SJSA1 (cell line): ENCODE measurements at regions not wholly inside any gene's neighbourhood (a gene's known extent, or its start where the extent isn't known, plus 50 kb on each side); places are given as distances from the start of the nearest gene placed in this dataset.

Experiments
- DNase-seq, 2 experiments: peaks; one replicate each; pipeline ENCODE4 v3.0.0-alpha.2; 2015 to 2020; ENCODE audit warnings: low spot score in 2 of 2, low read depth in 1 of 2
- H3K27ac ChIP-seq: fragments of 250-450 bp; sonication (Bioruptor Pico); 2 replicates; pipeline ENCODE4 v1.5.1; 2020; ENCODE audit warnings: mild to moderate bottlenecking, moderate library complexity
- H3K27me3 ChIP-seq: fragments of 250-450 bp; sonication (Bioruptor Pico); replicated peaks from 2 replicates; pipeline ENCODE4 v1.5.1; 2020; ENCODE audit warnings: mild to moderate bottlenecking, moderate library complexity
- H3K36me3 ChIP-seq: fragments of 250-450 bp; sonication (Bioruptor Pico); 2 replicates; pipeline ENCODE4 v1.5.1; 2020; ENCODE audit warnings: mild to moderate bottlenecking
- H3K4me1 ChIP-seq: fragments of 250-450 bp; sonication (Bioruptor Pico); replicated peaks from 2 replicates; pipeline ENCODE4 v1.6.1; 2021; ENCODE audit warnings: mild to moderate bottlenecking
- H3K4me3 ChIP-seq: fragments of 250-450 bp; sonication (Bioruptor Pico); 2 replicates; pipeline ENCODE4 v1.5.1; 2020; ENCODE audit warnings: mild to moderate bottlenecking
- H3K9me3 ChIP-seq: fragments of 250-450 bp; sonication (Bioruptor Pico); replicated peaks from 2 replicates; pipeline ENCODE4 v1.5.1; 2020; ENCODE audit warnings: mild to moderate bottlenecking

DNA sequence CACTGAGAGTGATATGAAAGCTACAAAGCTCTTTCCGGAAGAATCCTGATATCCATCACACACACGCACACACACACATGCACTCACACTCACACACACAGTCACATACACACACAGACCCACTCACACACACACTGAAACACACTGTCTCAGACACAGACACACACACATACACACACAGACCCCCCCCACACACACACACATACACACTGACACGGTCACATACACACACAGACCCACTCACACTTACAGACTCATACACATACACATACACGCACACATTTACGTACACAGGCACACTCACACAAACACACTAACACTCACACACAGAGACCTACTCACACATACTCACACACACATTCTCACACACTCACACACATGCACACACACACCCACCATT, 58.6 kb downstream of the LIG4 start:
- Histone ChIP-seq H3K27ac (no peak overlapping the region), H3K9me3 (peaks cover 15% of the 10 kb centered on the region), H3K4me3 (no peak overlapping the region), H3K4me1 (peaks cover 11% of the 10 kb centered on the region), H3K36me3 (no peaks in the 10 kb centered on the region), H3K27me3 (peaks cover 28% of the 10 kb centered on the region)
- DNase-seq = peak in 1 of 2 experiments; percentile 57

DNA sequence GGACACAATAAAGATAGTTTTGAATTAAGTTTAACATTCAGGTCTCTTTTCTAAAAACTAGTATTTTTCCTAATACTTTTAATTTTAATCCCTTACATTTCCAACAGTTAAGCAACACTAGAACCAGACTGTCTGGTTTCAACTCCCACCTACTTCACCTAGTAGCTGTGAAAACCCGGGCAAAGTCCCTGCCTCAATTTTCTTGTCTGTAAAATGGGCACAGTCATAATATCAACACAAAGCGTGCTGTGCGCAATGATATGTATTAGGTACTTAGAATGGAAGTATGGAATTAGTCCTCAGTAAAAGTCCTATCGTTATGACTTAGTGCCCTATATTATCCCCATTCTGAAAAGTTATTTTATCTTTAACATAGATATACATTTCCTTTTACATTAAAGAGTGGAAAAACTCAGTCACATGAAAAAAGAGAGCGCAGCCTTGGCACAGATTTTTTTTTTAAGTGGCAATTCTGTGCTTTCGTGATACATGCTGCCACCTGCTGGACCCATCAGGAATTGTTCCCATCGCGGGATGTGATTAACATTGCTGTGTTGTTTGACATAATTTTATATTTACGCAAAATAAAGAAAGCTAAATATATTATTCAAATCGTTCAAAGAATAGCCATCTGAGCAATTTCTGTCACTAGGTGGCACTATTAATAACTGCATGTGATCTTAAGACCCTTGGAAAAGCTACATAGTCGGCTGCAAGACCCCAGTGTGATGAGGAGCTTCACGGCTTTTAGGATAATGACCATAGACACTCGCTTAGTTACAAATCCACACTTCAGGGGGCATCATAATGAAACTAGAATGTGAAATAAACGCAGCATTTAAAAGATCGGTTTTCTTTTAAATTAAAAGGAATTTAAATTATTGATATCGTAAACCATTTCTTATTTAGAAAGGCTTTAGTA, 59.9 kb downstream of the LIG4 start:
- peak; percentile 90 to 92 for DNase-seq
- Histone ChIP-seq H3K4me3 (no peak overlapping the region), H3K36me3 (no peaks in the 10 kb centered on the region), H3K4me1 (peaks cover 11% of the 10 kb centered on the region), H3K9me3 (peaks cover 15% of the 10 kb centered on the region), H3K27ac (no peak overlapping the region), H3K27me3 (peaks cover 17% of the 10 kb centered on the region)

DNA sequence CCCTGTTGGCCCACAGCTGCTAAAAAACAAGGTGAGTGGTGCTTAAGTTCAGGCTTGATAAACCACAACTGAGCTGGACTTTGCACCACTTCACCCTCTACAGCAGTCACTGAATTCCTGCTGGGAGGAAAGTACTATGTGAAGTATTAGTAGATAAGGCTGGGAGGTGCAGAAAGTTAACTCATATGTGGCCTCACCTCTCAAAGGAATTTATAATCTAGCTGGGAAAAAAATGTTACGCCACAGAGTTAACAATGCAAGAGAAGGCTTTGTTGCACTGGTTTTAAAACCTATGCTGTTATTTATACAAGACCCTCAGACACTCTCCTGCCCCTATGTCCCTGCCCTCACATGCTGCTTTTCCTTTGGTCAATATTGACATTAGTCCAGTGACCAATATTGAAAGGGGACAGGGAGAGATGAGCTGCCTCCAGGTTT, 60.9 kb downstream of the LIG4 start:
- Histone ChIP-seq H3K4me1 (peaks cover 11% of the 10 kb centered on the region), H3K36me3 (no peaks in the 10 kb centered on the region), H3K27ac (no peak overlapping the region), H3K27me3 (peaks cover 20% of the 10 kb centered on the region), H3K9me3 (peaks cover 15% of the 10 kb centered on the region), H3K4me3 (no peak overlapping the region)
- peak in 1 of 2 experiments; percentile 52 for DNase-seq

DNA sequence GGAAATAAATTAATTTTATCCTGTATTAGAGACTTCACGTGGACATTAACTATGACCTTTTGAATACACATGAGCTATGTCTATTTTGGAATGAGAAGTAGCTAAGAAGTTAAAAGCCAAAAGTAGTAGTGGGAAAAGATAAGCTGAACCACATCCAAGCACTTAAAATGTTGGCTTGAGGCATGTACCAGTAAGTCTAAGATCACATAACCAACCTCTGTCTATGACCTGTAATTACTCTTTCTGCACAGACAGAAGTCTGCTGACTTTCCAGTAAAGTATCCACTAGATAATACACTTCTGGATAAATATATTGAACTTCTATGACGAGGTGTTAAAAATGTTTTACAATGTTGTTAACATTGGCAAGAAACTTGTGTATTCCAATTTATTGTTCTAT, 68.7 kb downstream of the LIG4 start:
- Histone ChIP-seq H3K36me3 (no peaks in the 10 kb centered on the region), H3K27ac (no peak overlapping the region), H3K4me3 (no peak overlapping the region), H3K27me3 (peaks cover 61% of the 10 kb centered on the region), H3K9me3 (no peaks in the 10 kb centered on the region), H3K4me1 (no peaks in the 10 kb centered on the region)
- DNase-seq = no peak

DNA sequence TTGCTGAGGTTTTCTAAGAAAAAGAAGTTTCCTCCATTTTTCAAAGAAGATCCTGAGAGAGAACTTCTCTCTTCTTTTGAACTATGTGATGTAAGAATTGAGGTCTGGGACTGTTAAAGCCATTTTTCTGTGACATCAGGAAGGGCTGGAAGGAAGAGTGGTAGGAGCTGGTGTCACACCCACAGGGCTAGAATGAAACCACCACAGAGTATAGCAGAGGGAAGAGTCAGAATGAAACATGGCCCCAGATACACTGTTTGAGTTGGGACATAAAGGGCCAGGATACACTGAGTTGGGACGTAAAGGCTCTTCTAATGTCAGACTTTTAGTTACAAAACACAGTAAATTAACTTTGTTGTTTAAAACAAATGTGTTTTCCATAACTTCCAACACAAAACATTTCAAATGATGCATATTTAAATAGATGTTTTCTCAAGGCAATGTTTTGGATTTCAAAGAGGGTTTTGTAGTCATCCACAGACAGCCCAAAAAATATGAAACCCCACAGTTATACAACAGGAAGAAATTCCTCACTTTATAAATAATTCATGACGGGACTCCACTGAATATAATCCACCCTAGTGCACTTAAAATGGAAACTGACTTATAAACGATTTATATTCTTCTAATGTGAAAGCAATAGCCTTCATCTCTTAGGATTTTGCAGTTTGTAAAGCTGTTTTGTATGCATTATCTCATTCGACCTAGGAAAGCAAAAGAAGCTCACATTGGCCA, 72.5 kb downstream of the LIG4 start:
- Histone ChIP-seq H3K36me3 (no peaks in the 10 kb centered on the region), H3K27me3 (peaks cover 81% of the 10 kb centered on the region), H3K4me1 (no peaks in the 10 kb centered on the region), H3K27ac (no peak overlapping the region), H3K9me3 (no peaks in the 10 kb centered on the region), H3K4me3 (no peak overlapping the region)
- DNase-seq = no peak

DNA sequence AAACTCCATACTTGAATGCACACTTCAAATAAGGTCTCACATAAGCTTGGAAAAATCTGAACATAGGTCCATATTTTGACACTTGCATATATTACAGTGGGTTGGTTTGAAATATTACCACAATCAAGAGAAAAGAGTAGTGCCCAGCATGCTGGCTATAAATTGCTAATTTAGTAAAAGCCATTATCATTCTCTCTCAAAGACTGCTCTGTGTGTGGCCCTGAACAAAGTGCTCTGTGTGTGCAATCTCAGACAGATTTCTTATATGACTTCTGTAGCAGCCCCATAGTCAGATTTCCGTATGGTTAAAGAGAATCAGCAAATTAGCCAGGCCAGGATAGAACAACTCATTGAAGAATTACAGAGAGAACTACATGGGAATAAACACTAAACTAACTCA, 78.2 kb downstream of the LIG4 start:
- no peak for DNase-seq
- H3K27me3 ChIP-seq = peaks cover 99% of the 10 kb centered on the region

DNA sequence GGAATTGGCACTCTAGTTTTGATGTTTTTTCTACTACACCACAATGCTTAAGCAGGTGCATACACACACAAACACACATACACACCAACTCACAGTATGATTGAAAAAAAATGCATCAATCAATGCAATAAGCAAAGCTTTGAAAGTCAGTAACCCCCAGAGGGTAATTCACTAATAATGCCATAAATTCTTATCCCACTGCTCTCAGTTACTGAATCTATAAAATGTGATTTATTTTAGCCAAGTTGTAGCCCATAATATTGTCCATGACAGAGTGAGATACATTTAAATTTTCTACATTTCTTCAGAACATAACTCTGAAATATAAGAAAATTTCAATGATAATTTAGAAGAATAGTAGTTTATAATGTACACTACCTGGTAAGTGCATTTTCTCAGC, 87.9 kb downstream of the LIG4 start:
- Histone ChIP-seq H3K9me3 (no peaks in the 10 kb centered on the region), H3K4me3 (no peak overlapping the region), H3K36me3 (no peaks in the 10 kb centered on the region), H3K4me1 (no peaks in the 10 kb centered on the region), H3K27ac (no peak overlapping the region), H3K27me3 (peaks cover 89% of the 10 kb centered on the region)
- DNase-seq = no peak

More for the DNA sequence above, 78.2 kb downstream of the LIG4 start:
- Histone ChIP-seq H3K9me3 (no peaks in the 10 kb centered on the region), H3K27ac (no peak overlapping the region), H3K4me3 (no peak overlapping the region), H3K36me3 (no peaks in the 10 kb centered on the region), H3K4me1 (no peaks in the 10 kb centered on the region)

DNA sequence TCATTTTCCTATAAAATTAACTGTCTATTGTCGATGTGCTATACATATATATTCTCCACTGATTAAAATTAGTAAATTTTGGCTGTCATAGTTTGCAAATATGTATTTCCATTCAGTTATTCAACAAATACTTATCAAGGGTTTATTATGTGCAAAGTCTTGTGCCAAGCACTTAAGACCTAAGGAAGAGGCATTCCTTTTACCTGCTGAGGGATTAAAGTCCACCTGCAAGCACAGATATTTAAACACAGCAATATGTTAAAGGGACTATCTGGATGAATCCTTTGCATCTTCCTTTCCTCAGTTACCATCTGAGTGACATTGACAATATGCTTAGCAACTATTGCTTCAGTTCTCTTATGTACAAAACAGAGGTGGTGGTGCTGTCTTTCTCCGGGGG, 89.3 kb downstream of the LIG4 start:
- peaks cover 88% of the 10 kb centered on the region for H3K27me3 ChIP-seq
- H3K27ac ChIP-seq = no peak overlapping the region
- no peak for DNase-seq
- H3K4me3 ChIP-seq = no peak overlapping the region
- H3K4me1 ChIP-seq = no peaks in the 10 kb centered on the region
- no peaks in the 10 kb centered on the region for H3K36me3 ChIP-seq
- H3K9me3 ChIP-seq = no peaks in the 10 kb centered on the region

DNA sequence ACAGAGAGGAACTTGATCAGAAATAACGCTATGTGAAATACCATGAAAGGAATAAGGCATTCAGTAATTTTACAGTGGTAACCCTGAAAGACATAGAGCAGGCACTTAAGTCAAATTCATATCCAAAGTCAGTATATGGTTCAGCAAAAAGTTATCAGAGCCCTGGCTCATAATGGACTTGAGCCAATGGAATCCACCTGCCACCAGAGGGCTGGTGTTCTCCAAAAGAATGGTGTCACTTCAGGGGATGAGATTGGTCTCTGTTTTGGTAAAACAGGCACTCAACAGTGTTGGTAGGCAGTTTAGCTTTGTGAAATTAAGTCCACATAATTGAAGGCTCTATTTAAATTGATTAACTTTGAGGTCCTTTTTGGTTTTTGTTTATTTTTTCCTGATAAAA, 93.9 kb downstream of the LIG4 start:
- no peak for DNase-seq
- Histone ChIP-seq H3K27me3 (peaks cover 85% of the 10 kb centered on the region), H3K36me3 (no peaks in the 10 kb centered on the region), H3K4me3 (no peak overlapping the region), H3K9me3 (no peaks in the 10 kb centered on the region), H3K27ac (no peak overlapping the region), H3K4me1 (no peaks in the 10 kb centered on the region)

DNA sequence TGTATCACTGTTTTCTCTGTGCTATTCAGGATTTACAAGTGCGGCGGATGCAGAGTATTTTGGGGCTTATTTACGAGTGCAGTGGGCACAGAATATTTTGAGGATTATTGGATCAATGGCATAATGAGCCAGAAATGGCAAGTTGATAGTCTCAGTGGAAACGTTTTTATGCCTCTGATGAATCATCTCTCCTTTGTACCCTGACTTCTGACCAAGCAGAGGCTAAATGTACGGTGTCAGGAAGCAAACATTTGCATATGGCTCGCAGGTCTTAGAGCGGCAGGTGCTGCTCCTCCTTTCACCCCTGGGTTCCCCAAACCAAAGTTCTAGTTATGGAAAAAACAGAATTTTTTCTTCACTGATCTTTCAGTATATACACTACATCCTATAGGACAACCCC, 94.5 kb downstream of the LIG4 start:
- Histone ChIP-seq H3K36me3 (no peaks in the 10 kb centered on the region), H3K4me3 (no peak overlapping the region)
- DNase-seq = no peak

DNA sequence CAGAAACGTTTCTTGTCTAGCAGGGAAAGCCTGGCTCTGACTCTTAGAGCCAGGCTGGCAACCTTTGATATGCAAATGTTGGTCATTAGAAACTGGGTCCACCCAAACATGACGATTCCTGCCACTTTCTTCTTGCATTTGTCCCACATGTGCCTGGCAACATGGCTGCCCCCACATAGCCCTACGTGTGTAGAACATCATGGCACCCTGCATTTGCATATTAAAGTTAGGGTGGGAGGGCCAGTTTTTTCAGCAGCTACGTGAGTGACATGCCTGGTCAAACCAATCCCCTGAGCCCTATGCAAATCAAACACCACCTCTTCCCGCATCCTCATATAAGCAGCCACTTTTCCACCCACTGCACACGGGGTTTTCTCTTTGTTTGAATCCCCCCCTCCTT, 95.0 kb downstream of the LIG4 start:
- H3K4me3 ChIP-seq = no peak overlapping the region
- no peaks in the 10 kb centered on the region for H3K4me1 ChIP-seq
- no peaks in the 10 kb centered on the region for H3K36me3 ChIP-seq
- H3K9me3 ChIP-seq = no peaks in the 10 kb centered on the region
- H3K27ac ChIP-seq = no peak overlapping the region
- DNase-seq = no peak
- H3K27me3 ChIP-seq = peaks cover 79% of the 10 kb centered on the region

More for the DNA sequence above, 94.5 kb downstream of the LIG4 start:
- Histone ChIP-seq H3K4me1 (no peaks in the 10 kb centered on the region), H3K27me3 (peaks cover 83% of the 10 kb centered on the region), H3K27ac (no peak overlapping the region), H3K9me3 (no peaks in the 10 kb centered on the region)

DNA sequence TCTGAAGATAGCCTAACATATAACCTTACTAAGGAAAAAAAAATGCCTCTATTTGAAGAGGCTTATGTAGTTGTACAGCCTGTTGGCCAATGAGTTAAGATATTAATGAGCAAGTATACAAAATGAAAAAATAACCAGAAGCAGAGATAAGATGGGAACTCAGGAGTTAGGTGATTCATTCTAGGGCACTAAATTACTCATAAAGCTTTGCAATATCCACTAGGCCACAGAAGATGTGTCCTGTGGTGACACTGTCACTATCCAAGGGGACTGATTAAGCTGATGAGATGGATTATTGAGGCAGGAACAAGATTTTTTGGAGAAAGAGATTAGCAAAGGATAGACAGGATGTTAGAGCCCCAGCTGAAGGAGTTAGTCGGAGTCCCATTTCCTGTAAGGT, 99.6 kb downstream of the LIG4 start:
- no peaks in the 10 kb centered on the region for H3K9me3 ChIP-seq
- no peak overlapping the region for H3K4me3 ChIP-seq
- no peak overlapping the region for H3K27ac ChIP-seq
- no peaks in the 10 kb centered on the region for H3K36me3 ChIP-seq
- no peaks in the 10 kb centered on the region for H3K4me1 ChIP-seq
- no peak for DNase-seq
- H3K27me3 ChIP-seq = peaks cover 74% of the 10 kb centered on the region

DNA sequence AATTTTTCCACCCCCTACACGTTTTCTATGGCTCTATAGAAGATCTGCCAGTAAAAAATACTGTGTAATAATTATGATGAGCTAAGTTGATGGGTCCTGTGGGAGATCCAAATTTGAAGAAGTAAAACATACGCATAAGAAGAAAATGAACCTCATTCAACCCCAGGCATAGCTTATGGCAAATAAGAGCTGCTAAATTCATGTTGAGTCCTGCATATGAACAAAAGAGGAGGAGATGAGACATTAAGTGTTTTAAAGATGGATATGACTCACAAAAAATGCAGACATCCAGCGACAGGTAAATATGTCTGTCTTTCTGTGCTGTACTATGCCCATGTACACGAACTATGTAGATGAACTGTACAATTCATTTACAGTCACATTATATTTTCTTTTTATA, 101.9 kb downstream of the LIG4 start:
- no peaks in the 10 kb centered on the region for H3K4me1 ChIP-seq
- peaks cover 74% of the 10 kb centered on the region for H3K27me3 ChIP-seq
- H3K36me3 ChIP-seq = no peaks in the 10 kb centered on the region
- no peak overlapping the region for H3K4me3 ChIP-seq
- no peak overlapping the region for H3K27ac ChIP-seq
- no peak for DNase-seq
- H3K9me3 ChIP-seq = no peaks in the 10 kb centered on the region

DNA sequence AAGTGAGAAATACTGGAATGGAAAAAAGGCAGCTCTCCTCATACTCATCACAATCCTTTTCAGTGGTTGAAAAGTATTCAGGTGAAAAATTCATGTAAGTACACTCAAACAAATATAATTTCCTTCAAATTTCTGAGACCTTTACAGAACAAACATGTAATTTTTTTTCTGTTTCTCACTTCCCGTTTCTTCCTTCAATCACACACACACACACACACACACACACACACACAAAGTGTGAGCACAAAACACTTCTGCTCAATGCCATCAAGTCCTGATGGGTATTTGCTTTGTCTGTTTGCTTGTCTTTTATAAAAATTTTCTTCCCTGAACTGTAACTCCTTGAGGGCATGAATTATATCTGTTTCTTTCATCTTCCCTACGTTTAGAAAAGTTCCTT, 110.6 kb downstream of the LIG4 start:
- peaks cover 95% of the 10 kb centered on the region for H3K27me3 ChIP-seq
- no peak overlapping the region for H3K27ac ChIP-seq
- DNase-seq = no peak
- H3K4me1 ChIP-seq = no peaks in the 10 kb centered on the region
- H3K4me3 ChIP-seq = no peak overlapping the region
- H3K9me3 ChIP-seq = 0 out of 2 replicates have a peak, but pooled peaks cover 5% of the 10 kb centered on the region
- H3K36me3 ChIP-seq = no peaks in the 10 kb centered on the region
